Central memory CD8-positive, alpha-beta T cell (primary cell): ENCODE measurements at regions not wholly inside any gene's neighbourhood (a gene's known extent, or its start where the extent isn't known, plus 50 kb on each side); places are given as distances from the start of the nearest gene placed in this dataset.
"Not testable (repeated sequence)": the region's sequence is repeated elsewhere in the genome, so short reads cannot be mapped to it uniquely, and the experiment has no call there.

Experiments
- ATAC-seq: fragments of 150-1000 bp; cut with Tn5 transposase; replicated peaks from 2 replicates; pipeline ENCODE4 v1.10.0; 2022; ENCODE audit warnings: mild to moderate bottlenecking, moderate FRiP score, moderate number of reproducible peaks; ENCODE audit not compliant: poor library complexity, severe bottlenecking; ENCODE audit errors: extremely low read depth
- DNase-seq, 2 donors: peaks; one replicate each; pipeline ENCODE4 v3.0.0; 2021; ENCODE audit warnings: low spot score in 2 of 2
- H3K27ac Mint-ChIP-seq: one replicate; pipeline ENCODE4 v1.8.0; 2022; ENCODE audit warnings: low read depth, mild to moderate bottlenecking, moderate library complexity, mixed read lengths
- H3K27me3 Mint-ChIP-seq: one replicate; pipeline ENCODE4 v1.8.0; 2022; ENCODE audit warnings: mixed read lengths
- H3K36me3 Mint-ChIP-seq: one replicate; pipeline ENCODE4 v1.8.0; 2022; ENCODE audit warnings: mild to moderate bottlenecking, moderate library complexity, mixed read lengths; ENCODE audit not compliant: insufficient read depth
- H3K4me1 Mint-ChIP-seq: one replicate; pipeline ENCODE4 v1.8.0; 2022; ENCODE audit warnings: mixed read lengths
- H3K4me3 Mint-ChIP-seq: one replicate; pipeline ENCODE4 v1.8.0; 2022; ENCODE audit warnings: mild to moderate bottlenecking, moderate library complexity, mixed read lengths
- H3K9me3 Mint-ChIP-seq: one replicate; pipeline ENCODE4 v1.8.0; 2022; ENCODE audit warnings: mixed read lengths

DNA sequence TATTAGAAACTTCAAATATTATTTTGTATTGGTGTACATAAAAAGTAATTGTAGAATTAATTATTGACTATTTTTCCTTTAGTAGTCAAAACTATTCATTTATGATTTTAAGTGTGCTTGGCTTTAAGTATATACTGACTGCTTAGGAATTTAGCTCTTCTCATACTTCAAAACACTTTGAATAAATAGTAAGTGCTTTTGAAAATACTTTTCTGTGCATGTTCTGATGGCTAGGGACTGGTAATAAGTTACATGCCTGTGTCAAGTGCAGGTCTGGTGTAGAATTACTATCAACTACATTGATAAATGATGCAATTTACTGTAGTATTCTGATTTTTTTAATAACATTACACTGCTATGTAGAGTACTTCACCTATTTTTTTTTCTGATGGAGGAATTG lies 397.6 kb upstream of the SGO1 start:
- no peak overlapping the region for H3K27ac Mint-ChIP-seq
- H3K9me3 Mint-ChIP-seq = peaks cover 20% of the 10 kb centered on the region
- H3K27me3 Mint-ChIP-seq = no peaks in the 10 kb centered on the region
- no peaks in the 10 kb centered on the region for H3K36me3 Mint-ChIP-seq
- H3K4me3 Mint-ChIP-seq = no peak overlapping the region
- ATAC-seq = no peak
- no peak for DNase-seq
- H3K4me1 Mint-ChIP-seq = no peaks in the 10 kb centered on the region

DNA sequence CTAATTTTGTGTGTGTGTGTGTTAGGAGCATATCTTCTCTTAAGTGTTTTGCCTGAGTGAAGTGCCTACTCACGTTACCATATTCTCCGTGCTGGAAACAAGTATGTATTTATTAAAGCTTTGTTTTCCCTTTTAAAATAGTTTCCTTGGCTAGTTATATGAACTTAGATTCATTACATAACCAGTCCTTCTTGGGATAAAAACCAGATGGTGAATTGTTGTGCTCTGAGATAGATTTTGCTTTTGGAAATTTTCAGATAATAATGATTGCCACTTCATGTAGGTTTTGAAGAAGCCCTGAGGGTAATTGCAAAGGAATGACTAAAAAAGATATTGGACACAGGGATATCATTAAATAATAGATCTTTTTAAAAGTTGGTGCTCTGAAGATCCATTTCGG lies 390.2 kb upstream of the SGO1 start:
- Mint-ChIP-seq H3K9me3 (peaks cover 26% of the 10 kb centered on the region), H3K36me3 (no peaks in the 10 kb centered on the region), H3K4me3 (no peak overlapping the region), H3K27me3 (no peaks in the 10 kb centered on the region), H3K27ac (no peak overlapping the region), H3K4me1 (no peaks in the 10 kb centered on the region)
- ATAC-seq (no peak), DNase-seq (no peak)

DNA sequence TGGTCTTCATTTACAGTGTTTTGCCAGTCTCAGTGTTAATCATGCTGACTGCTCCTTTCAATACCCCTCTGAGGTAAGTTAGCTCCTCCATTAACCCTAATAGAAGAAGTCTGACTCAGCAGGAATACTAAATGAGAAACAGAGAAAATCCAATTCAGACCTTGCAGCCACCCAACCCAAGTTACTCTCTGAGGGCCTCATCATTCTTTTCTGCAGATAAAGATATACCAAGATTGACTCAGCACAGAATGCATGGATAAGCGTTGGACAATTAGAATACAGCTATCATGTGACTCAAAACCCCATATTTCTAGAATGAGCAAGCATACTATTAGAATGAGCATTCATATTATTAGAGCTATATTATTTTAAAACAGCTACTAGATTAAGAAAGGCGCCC lies 389.1 kb upstream of the SGO1 start:
- Mint-ChIP-seq H3K36me3 (no peaks in the 10 kb centered on the region), H3K4me1 (no peaks in the 10 kb centered on the region), H3K4me3 (no peak overlapping the region), H3K27me3 (no peaks in the 10 kb centered on the region), H3K27ac (no peak overlapping the region), H3K9me3 (peaks cover 20% of the 10 kb centered on the region)
- no peak for DNase-seq
- no peak for ATAC-seq

DNA sequence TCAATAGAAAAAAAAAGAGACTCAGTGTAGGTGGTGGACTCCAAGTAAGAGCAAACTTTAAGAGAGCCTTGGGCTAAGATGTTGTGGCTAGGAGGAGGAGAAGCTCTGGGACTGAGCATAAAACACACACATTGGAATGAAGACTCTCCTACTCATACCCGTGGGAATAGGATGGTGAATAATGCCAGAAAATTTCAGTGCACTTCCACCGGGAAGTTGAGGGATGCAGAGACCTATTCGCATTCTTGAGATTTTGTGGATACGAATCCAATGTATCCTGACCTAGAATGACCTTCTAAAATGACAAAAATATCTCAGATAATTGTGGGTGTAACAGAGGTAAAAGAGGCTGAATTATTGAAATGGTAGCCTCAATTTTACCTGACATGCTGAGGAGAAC lies 388.7 kb upstream of the SGO1 start:
- no peak overlapping the region for H3K27ac Mint-ChIP-seq
- ATAC-seq (no peak), DNase-seq (no peak)
- no peaks in the 10 kb centered on the region for H3K4me1 Mint-ChIP-seq
- no peaks in the 10 kb centered on the region for H3K27me3 Mint-ChIP-seq
- no peaks in the 10 kb centered on the region for H3K36me3 Mint-ChIP-seq
- no peak overlapping the region for H3K4me3 Mint-ChIP-seq
- peaks cover 18% of the 10 kb centered on the region for H3K9me3 Mint-ChIP-seq

DNA sequence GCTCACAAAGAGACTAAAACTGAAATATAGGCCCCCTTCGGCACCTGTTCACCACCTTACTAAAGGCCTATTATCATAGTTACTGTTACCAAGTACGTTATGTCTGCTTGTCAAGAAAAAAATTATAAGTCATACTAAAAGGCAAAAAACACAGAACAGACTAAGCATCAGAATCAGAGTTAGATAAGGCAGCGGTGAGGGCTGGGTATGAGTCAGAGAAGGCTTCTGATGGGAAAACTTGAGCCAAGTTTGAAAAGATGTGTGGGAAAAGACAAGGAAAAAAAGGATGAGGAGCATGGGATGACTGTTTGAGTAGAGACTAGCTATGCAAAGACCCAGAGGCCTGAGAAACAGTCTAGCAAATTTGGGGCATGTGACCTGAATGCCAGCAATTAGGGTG lies 387.2 kb upstream of the SGO1 start:
- H3K36me3 Mint-ChIP-seq = no peaks in the 10 kb centered on the region
- H3K27ac Mint-ChIP-seq = no peak overlapping the region

DNA sequence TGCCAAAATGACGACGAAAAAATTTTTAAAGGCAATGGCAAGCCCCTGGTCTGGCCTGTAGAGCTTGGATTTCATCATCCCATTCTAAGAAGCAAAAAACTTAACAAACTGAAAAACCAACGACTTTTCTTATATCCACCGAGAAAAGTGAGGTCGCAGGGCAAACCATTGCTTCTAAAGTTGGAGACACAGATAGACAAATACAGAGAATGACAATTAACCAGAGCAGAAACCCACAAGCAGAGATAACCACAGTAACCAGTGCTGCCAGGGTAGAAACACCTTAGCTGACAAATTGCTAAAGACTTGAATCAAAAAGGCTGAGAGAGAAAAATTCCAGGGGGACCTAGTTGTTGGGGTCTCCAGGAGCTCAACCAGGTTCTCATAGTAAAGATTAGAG lies 386.5 kb upstream of the SGO1 start:
- Mint-ChIP-seq H3K9me3 (peaks cover 24% of the 10 kb centered on the region), H3K4me1 (no peaks in the 10 kb centered on the region)
- ATAC-seq = no peak

More for the DNA sequence above, 387.2 kb upstream of the SGO1 start:
- no peak for DNase-seq
- Mint-ChIP-seq H3K4me3 (no peak overlapping the region), H3K9me3 (peaks cover 24% of the 10 kb centered on the region), H3K27me3 (no peaks in the 10 kb centered on the region), H3K4me1 (no peaks in the 10 kb centered on the region)
- no peak for ATAC-seq

DNA sequence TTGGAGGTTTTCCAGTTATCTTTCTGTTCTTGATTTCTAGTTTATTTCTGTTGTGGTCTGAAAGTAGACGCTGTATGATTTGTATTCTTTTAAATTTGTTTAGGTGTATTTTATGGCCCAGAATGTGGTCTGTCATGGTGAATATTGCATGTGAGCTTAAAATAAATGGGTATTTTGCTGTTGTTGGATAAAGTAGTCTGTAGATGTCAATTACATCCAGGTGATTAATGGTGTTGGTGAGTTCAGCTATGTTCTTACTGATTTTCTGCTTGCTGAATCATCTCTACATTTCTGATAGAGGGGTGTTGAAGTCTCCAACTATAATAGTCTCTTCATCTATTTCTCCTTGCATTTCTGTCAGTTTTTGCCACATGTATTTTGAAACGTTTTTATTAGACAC lies 383.3 kb upstream of the SGO1 start:
- no peak overlapping the region for H3K4me3 Mint-ChIP-seq
- H3K36me3 Mint-ChIP-seq = no peaks in the 10 kb centered on the region
- H3K27me3 Mint-ChIP-seq = no peaks in the 10 kb centered on the region
- H3K9me3 Mint-ChIP-seq = peaks cover 30% of the 10 kb centered on the region
- DNase-seq = no peak
- H3K4me1 Mint-ChIP-seq = no peaks in the 10 kb centered on the region
- no peak for ATAC-seq
- H3K27ac Mint-ChIP-seq = no peak overlapping the region

More for the DNA sequence above, 386.5 kb upstream of the SGO1 start:
- Mint-ChIP-seq H3K27ac (no peak overlapping the region), H3K4me3 (no peak overlapping the region), H3K36me3 (no peaks in the 10 kb centered on the region), H3K27me3 (no peaks in the 10 kb centered on the region)
- DNase-seq = no peak

DNA sequence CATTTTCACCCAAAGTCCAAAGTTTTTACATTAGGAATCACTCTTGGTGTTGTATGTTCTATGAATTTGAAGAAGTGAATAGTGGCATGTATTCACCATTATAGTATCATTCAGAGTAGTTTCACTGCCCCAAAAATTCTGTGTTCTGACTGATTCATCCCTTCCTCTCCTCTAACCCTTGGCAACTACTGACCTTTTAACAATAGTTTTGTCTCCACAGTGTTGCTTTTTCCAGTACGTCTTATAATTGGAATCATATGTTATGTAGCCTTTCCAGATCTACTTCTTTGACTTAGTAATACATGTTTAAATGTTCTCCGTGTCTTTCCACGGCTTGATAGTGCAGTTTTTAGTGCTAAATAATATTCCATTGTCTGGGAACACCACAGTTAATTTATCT lies 379.0 kb upstream of the SGO1 start:
- Mint-ChIP-seq H3K4me1 (no peaks in the 10 kb centered on the region), H3K27ac (no peak overlapping the region), H3K36me3 (no peaks in the 10 kb centered on the region), H3K4me3 (no peak overlapping the region), H3K27me3 (no peaks in the 10 kb centered on the region), H3K9me3 (peaks cover 22% of the 10 kb centered on the region)
- ATAC-seq = no peak
- no peak for DNase-seq

DNA sequence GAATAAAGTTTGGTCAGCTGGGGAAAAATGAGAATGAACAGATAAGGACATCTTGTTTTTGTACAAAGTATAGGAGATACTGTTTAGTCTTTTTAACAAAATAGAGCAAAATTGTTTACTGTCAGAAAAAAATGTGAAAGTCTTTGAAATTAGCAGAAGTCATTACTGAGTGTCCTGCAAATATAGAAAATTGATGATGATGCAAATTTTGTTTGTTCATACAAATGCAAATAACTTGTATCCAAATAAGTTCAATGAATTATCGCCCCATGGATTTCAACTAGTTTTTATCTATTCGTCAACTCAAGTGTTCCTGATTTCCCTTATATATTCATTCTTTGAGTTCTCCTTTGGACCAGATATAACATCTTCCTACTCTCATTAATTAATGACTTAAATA lies 378.0 kb upstream of the SGO1 start:
- peaks cover 21% of the 10 kb centered on the region for H3K9me3 Mint-ChIP-seq
- H3K27ac Mint-ChIP-seq = no peak overlapping the region
- H3K27me3 Mint-ChIP-seq = no peaks in the 10 kb centered on the region
- DNase-seq (no peak), ATAC-seq (no peak)
- no peaks in the 10 kb centered on the region for H3K36me3 Mint-ChIP-seq
- H3K4me1 Mint-ChIP-seq = no peaks in the 10 kb centered on the region
- no peak overlapping the region for H3K4me3 Mint-ChIP-seq

DNA sequence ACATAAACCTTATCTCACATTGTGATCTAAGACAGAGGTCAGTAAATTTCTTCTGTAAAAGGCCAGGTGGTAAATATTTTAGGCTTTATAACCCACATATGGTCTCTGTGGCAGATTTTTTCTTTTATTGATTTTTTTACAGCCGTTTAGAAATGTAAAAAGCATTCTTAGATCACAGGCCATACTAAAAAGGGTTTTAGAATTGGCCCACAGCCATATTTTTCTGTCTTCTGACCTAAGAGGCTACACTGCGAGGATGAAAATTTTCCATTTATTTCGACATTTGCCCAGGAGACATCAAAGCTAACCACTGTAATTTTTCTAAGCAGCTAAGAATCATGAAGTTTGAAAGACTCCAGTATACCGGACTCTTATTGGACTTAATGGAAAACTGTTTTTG lies 377.2 kb upstream of the SGO1 start:
- Mint-ChIP-seq H3K27me3 (no peaks in the 10 kb centered on the region), H3K27ac (no peak overlapping the region), H3K36me3 (no peaks in the 10 kb centered on the region), H3K4me3 (no peak overlapping the region), H3K9me3 (peaks cover 17% of the 10 kb centered on the region), H3K4me1 (no peaks in the 10 kb centered on the region)
- DNase-seq (no peak), ATAC-seq (no peak)

DNA sequence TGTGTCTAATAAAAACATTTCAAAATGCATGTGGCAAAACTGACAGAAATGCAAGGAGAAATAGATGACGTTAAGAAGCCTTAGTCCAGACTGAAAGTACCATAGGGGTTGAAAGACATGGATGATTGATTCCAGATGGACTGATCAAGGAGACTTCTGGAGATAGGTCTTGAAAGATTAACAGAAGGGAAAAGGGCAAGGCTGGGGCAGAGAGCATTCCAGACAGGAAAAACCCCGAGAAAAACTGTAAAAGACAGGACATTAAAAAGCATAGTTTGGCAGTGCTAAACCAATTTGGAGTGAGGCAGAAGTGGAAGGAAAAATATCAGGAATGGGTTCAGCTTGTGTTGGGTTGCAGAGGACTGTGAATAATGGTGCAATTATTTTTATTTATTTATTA lies 375.2 kb upstream of the SGO1 start:
- ATAC-seq = no peak
- Mint-ChIP-seq H3K27me3 (no peaks in the 10 kb centered on the region), H3K4me3 (no peak overlapping the region), H3K36me3 (no peaks in the 10 kb centered on the region), H3K27ac (no peak overlapping the region), H3K9me3 (peaks cover 17% of the 10 kb centered on the region), H3K4me1 (no peaks in the 10 kb centered on the region)
- no peak for DNase-seq

DNA sequence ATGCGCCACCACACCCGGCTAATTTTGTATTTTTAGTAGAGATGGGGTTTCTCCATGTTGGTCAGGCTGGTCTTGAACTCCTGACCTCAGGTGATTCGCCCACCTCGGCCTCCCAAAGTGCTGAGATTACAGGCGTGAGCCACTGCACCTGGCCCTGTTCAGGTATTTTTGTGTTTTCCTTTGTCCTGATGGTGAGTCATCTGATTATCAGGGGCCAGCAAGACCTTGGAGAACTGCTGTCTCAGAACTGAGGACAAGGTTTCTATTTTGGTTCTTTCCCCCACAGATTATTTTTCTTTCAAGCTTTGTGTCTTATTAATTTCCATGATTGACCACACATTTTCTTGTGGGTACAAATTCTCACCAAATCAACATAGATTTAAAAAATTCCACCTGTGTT lies 374.4 kb upstream of the SGO1 start:
- H3K36me3 Mint-ChIP-seq, DNase-seq, ATAC-seq, H3K27me3 Mint-ChIP-seq, H3K4me3 Mint-ChIP-seq, H3K27ac Mint-ChIP-seq, H3K4me1 Mint-ChIP-seq: not testable (repeated sequence)
- peaks cover 22% of the 10 kb centered on the region for H3K9me3 Mint-ChIP-seq

DNA sequence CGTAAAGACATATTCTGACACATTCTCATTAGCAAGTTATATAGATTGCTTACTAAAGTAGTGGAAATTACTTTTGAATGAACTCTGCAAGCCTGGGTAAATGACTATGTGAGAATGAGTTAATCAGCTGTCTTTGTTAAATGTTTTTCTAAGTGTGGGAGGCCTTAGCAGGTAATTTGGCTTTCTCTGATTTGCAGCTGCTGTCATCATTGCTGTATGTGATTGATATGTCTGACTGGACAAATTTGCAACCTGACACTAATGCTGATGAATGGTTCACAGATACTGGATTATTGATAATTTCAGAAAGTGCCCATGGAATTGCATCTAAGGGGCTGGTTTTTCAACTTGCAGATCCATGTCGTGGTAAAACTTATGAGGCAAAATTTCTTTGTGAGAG lies 372.2 kb upstream of the SGO1 start:
- Mint-ChIP-seq H3K27ac (no peak overlapping the region), H3K4me1 (no peaks in the 10 kb centered on the region), H3K36me3 (no peaks in the 10 kb centered on the region), H3K9me3 (peaks cover 17% of the 10 kb centered on the region), H3K4me3 (no peak overlapping the region), H3K27me3 (no peaks in the 10 kb centered on the region)
- no peak for ATAC-seq
- DNase-seq = no peak

DNA sequence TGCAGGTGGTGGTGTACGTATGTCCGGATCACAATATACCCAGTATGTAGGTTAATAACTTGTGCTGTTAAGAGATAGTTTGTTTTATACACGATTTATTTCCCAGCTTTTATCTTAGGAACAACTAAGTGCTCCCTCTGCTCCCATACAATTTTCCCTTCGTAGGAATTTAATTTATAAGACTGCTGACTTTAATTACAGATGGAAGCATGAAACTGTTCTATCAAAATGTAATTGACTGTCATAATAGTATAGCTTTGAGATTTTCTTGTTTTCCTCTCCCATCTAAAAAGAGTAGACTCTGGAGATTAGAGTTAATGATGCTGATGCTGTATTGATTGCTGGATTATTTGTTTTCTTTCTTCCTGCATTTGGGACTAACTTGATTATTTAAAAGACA lies 370.7 kb upstream of the SGO1 start:
- Mint-ChIP-seq H3K4me3 (no peak overlapping the region), H3K36me3 (no peaks in the 10 kb centered on the region), H3K27ac (no peak overlapping the region), H3K9me3 (peaks cover 17% of the 10 kb centered on the region), H3K27me3 (no peaks in the 10 kb centered on the region), H3K4me1 (no peaks in the 10 kb centered on the region)
- no peak for DNase-seq
- no peak for ATAC-seq
